22Rv1 (cell line): ENCODE measurements at regions not wholly inside any gene's neighbourhood (a gene's known extent, or its start where the extent isn't known, plus 50 kb on each side); places are given as distances from the start of the nearest gene placed in this dataset.

Experiments
- CTCF ChIP-seq: fragments of 450-650 bp; IDR thresholded peaks from 2 replicates; pipeline ENCODE4 v1.5.1; 2017; ENCODE audit warnings: mild to moderate bottlenecking
- ZFX ChIP-seq: fragments of 450-650 bp; IDR thresholded peaks from 2 replicates; pipeline ENCODE4 v1.6.1; 2017; ENCODE audit warnings: antibody characterized with exemption, borderline replicate concordance

DNA sequence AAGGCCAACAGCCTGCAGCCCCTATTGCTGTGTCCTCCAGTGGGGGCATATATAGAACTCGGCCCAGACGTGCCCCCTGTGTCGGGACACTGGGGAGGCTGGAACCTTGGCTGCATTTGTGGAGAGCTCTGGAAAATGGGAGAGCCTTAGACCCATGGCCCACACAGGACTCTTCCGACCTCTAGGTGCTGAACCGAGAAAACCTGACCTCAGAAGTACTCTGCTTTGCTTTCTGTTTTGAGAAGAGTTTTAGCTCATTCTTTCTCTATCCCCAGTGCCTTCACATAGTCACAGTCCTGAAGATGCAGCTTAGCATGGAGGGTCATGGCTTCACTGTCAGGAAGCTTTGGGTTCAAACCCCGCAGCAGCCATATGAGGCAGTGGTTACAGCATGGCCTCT, 271.8 kb upstream of the B3GAT1 start:
- TF ChIP-seq CTCF (no peak), ZFX (no peak)
